IPS-18c (cell line): ENCODE measurements at regions not wholly inside any gene's neighbourhood (a gene's known extent, or its start where the extent isn't known, plus 50 kb on each side); places are given as distances from the start of the nearest gene placed in this dataset.

Experiments
- H3K4me3 ChIP-seq: 2 replicates; pipeline ENCODE4 v1.7.0; 2013; ENCODE audit warnings: low read depth, mild to moderate bottlenecking, low read length, moderate library complexity; ENCODE audit not compliant: insufficient read depth
- H3K9me3 ChIP-seq: one replicate; pipeline ENCODE4 v1.6.1; 2013; ENCODE audit warnings: mild to moderate bottlenecking, low read length, moderate library complexity; ENCODE audit not compliant: control insufficient read depth, insufficient read depth

GRCh38 chr22:19612866-19613572 is 88.8 kb upstream of the CLDN5 start:
- Histone ChIP-seq H3K9me3 (peaks cover 2% of the 10 kb centered on the region), H3K4me3 (no peak overlapping the region)

GRCh38 chr22:19614536-19614863 is 90.3 kb upstream of the CLDN5 start:
- no peak overlapping the region for H3K4me3 ChIP-seq

GRCh38 chr22:19615001-19615461 is 90.8 kb upstream of the CLDN5 start:
- Histone ChIP-seq H3K4me3 (no peak overlapping the region), H3K9me3 (no peaks in the 10 kb centered on the region)

More at GRCh38 chr22:19614536-19614863, 90.3 kb upstream of the CLDN5 start:
- H3K9me3 ChIP-seq = no peaks in the 10 kb centered on the region

GRCh38 chr22:19615867-19616581 is 91.8 kb upstream of the CLDN5 start:
- Histone ChIP-seq H3K9me3 (no peaks in the 10 kb centered on the region), H3K4me3 (no peak overlapping the region)

- Histone ChIP-seq H3K9me3 (no peaks in the 10 kb centered on the region), H3K4me3 (no peak overlapping the region)
Observed at GRCh38 chr22:19619144-19620009, 94.9 kb upstream of the SEPTIN5 start.

- Histone ChIP-seq H3K4me3 (no peak overlapping the region), H3K9me3 (no peaks in the 10 kb centered on the region)
Observed at GRCh38 chr22:19620742-19621371, 93.4 kb upstream of the SEPTIN5 start.

GRCh38 chr22:19621373-19622060 is 92.8 kb upstream of the SEPTIN5 start:
- Histone ChIP-seq H3K9me3 (no peaks in the 10 kb centered on the region), H3K4me3 (peak overlapping the region; percentile 20; the same call in 1 of the 2 replicates)

- Histone ChIP-seq H3K9me3 (no peaks in the 10 kb centered on the region), H3K4me3 (no peak overlapping the region)
Observed at GRCh38 chr22:19622061-19622441, 92.3 kb upstream of the SEPTIN5 start.

GRCh38 chr22:19625331-19626041 is 88.8 kb upstream of the SEPTIN5 start:
- Histone ChIP-seq H3K9me3 (no peaks in the 10 kb centered on the region), H3K4me3 (no peak overlapping the region)

GRCh38 chr22:19626042-19626587 is 88.2 kb upstream of the SEPTIN5 start:
- Histone ChIP-seq H3K9me3 (no peaks in the 10 kb centered on the region), H3K4me3 (no peak overlapping the region)

GRCh38 chr22:19626666-19627065 is 87.6 kb upstream of the SEPTIN5 start:
- no peaks in the 10 kb centered on the region for H3K9me3 ChIP-seq
- no peak overlapping the region for H3K4me3 ChIP-seq

GRCh38 chr22:19628038-19628776 is 86.1 kb upstream of the SEPTIN5 start:
- Histone ChIP-seq H3K4me3 (no peak overlapping the region), H3K9me3 (no peaks in the 10 kb centered on the region)

- H3K4me3 ChIP-seq = no peak overlapping the region
- no peaks in the 10 kb centered on the region for H3K9me3 ChIP-seq
Observed at GRCh38 chr22:19629331-19629719, 85.0 kb upstream of the SEPTIN5 start.

- Histone ChIP-seq H3K4me3 (no peak overlapping the region), H3K9me3 (no peaks in the 10 kb centered on the region)
Observed at GRCh38 chr22:19629720-19630419, 84.4 kb upstream of the SEPTIN5 start.

GRCh38 chr22:19630614-19631013 is 83.7 kb upstream of the SEPTIN5 start:
- Histone ChIP-seq H3K4me3 (no peak overlapping the region), H3K9me3 (no peaks in the 10 kb centered on the region)
